Hepatocyte (in vitro differentiated cells): ENCODE measurements at regions not wholly inside any gene's neighbourhood (a gene's known extent, or its start where the extent isn't known, plus 50 kb on each side); places are given as distances from the start of the nearest gene placed in this dataset.
"Not testable (repeated sequence)": the region's sequence is repeated elsewhere in the genome, so short reads cannot be mapped to it uniquely, and the experiment has no call there.

Experiments
- DNase-seq: peaks from one replicate; pipeline ENCODE4 v3.0.0-alpha.2; 2016; ENCODE audit warnings: low spot score
- H2AFZ ChIP-seq: fragments of 200-600 bp; sonication (generic); 2 replicates; pipeline ENCODE4 v1.6.0; 2016; ENCODE audit warnings: antibody characterized with exemption, mild to moderate bottlenecking
- H3K27ac ChIP-seq: fragments of 200-600 bp; sonication (generic); 2 replicates; pipeline ENCODE4 v1.5.1; 2016; ENCODE audit warnings: mild to moderate bottlenecking
- H3K27me3 ChIP-seq: fragments of 200-600 bp; sonication (generic); 2 replicates; pipeline ENCODE4 v1.6.1; 2016
- H3K36me3 ChIP-seq: fragments of 200-600 bp; sonication (generic); replicated peaks from 2 replicates; pipeline ENCODE4 v1.5.1; 2016; ENCODE audit warnings: low read depth; ENCODE audit not compliant: insufficient read depth
- H3K4me1 ChIP-seq: fragments of 200-600 bp; sonication (generic); 2 replicates; pipeline ENCODE4 v1.5.1; 2016; ENCODE audit warnings: mild to moderate bottlenecking, moderate library complexity; ENCODE audit not compliant: insufficient read depth
- H3K4me2 ChIP-seq: fragments of 200-600 bp; sonication (generic); 2 replicates; pipeline ENCODE4 v1.6.0; 2016
- H3K4me3 ChIP-seq: fragments of 200-600 bp; sonication (generic); 2 replicates; pipeline ENCODE4 v1.5.1; 2016; ENCODE audit warnings: mild to moderate bottlenecking
- H3K79me2 ChIP-seq: fragments of 200-600 bp; sonication (generic); 2 replicates; pipeline ENCODE4 v1.6.0; 2017; ENCODE audit warnings: mild to moderate bottlenecking
- H3K9me2 ChIP-seq: fragments of 200-600 bp; sonication (generic); replicated peaks from 2 replicates; pipeline ENCODE4 v1.6.0; 2017; ENCODE audit warnings: mild to moderate bottlenecking; ENCODE audit not compliant: insufficient read depth
- H3K9me3 ChIP-seq: fragments of 200-600 bp; sonication (generic); 2 replicates; pipeline ENCODE4 v1.5.1; 2016; ENCODE audit warnings: low read depth, mild to moderate bottlenecking
- H4K20me1 ChIP-seq: fragments of 200-600 bp; sonication (generic); 2 replicates; pipeline ENCODE4 v1.6.0; 2016; ENCODE audit warnings: mild to moderate bottlenecking; ENCODE audit not compliant: insufficient read depth, poor library complexity, severe bottlenecking
- WGBS: methylation state at CpG from one replicate; pipeline ENCODE4 v1.1.6; 2016; ENCODE audit warnings: low lambda C conversion rate; ENCODE audit errors: missing lambda C conversion rate; 5-methylcytosine and 5-hydroxymethylcytosine counted together

DNA sequence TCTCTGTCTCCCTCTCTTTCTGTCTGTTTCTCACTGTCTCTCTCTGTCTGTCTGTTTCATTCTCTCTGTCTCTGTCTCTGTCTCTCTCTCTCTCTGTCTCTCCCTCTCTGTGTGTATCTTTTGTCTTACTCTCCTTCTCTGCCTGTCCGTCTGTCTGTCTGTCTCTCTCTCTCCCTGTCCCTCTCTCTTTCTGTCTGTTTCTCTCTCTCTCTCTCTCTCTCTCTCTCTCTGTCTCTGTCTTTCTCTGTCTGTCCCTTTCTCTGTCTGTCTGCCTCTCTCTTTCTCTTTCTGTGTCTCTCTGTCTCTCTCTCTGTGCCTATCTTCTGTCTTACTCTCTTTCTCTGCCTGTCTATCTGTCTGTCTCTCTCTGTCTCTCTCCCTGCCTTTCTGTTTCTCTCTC, 2288.4 kb upstream of the TPTE start:
- not testable (repeated sequence) for DNase-seq, H3K27ac ChIP-seq, H2AFZ ChIP-seq, H3K79me2 ChIP-seq, H3K36me3 ChIP-seq, H3K9me3 ChIP-seq, H3K9me2 ChIP-seq, H3K4me2 ChIP-seq, H3K4me3 ChIP-seq, H4K20me1 ChIP-seq, H3K4me1 ChIP-seq, H3K27me3 ChIP-seq
- WGBS = 83% methylated on average over 1 of the region's 1 CpG

GRCh38 chr21:8234059-8234458, 2287.3 kb upstream of the TPTE start:
- not testable (repeated sequence) for H3K79me2 ChIP-seq, DNase-seq, H4K20me1 ChIP-seq, H3K4me3 ChIP-seq, H3K9me2 ChIP-seq, H2AFZ ChIP-seq, H3K27me3 ChIP-seq, H3K36me3 ChIP-seq, H3K9me3 ChIP-seq, H3K4me2 ChIP-seq, H3K27ac ChIP-seq, H3K4me1 ChIP-seq
- WGBS = 86% methylated on average over 1 of the region's 1 CpG

DNA sequence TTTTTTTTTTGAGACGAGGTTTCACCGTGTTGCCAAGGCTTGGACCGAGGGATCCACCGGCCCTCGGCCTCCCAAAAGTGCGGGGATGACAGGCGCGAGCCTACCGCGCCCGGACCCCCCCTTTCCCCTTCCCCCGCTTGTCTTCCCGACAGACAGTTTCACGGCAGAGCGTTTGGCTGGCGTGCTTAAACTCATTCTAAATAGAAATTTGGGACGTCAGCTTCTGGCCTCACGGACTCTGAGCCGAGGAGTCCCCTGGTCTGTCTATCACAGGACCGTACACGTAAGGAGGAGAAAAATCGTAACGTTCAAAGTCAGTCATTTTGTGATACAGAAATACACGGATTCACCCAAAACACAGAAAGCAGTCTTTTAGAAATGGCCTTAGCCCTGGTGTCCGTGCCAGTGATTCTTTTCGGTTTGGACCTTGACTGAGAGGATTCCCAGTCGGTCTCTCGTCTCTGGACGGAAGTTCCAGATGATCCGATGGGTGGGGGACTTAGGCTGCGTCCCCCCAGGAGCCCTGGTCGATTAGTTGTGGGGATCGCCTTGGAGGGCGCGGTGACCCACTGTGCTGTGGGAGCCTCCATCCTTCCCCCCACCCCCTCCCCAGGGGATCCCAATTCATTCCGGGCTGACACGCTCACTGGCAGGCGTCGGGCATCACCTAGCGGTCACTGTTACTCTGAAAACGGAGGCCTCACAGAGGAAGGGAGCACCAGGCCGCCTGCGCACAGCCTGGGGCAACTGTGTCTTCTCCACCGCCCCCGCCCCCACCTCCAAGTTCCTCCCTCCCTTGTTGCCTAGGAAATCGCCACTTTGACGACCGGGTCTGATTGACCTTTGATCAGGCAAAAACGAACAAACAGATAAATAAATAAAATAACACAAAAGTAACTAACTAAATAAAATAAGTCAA, 2276.4 kb upstream of the TPTE start:
- WGBS = no CpG with 5 or more reads among the region's 49 CpGs
- not testable (repeated sequence) for H3K9me3 ChIP-seq, DNase-seq, H3K4me3 ChIP-seq, H3K27ac ChIP-seq, H3K27me3 ChIP-seq, H3K4me2 ChIP-seq, H2AFZ ChIP-seq, H3K4me1 ChIP-seq, H4K20me1 ChIP-seq, H3K9me2 ChIP-seq, H3K36me3 ChIP-seq, H3K79me2 ChIP-seq

- WGBS = no CpG with 5 or more reads among the region's 40 CpGs
Measured at GRCh38 chr21:8245642-8246402, 2275.6 kb upstream of the TPTE start.

DNA sequence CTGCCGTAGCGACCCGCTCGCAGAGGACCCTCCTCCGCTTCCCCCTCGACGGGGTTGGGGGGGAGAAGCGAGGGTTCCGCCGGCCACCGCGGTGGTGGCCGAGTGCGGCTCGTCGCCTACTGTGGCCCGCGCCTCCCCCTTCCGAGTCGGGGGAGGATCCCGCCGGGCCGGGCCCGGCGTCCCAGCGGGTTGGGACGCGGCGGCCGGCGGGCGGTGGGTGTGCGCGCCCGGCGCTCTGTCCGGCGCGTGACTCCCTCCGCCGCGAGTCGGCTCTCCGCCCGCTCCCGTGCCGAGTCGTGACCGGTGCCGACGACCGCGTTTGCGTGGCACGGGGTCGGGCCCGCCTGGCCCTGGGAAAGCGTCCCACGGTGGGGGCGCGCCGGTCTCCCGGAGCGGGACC, 2269.7 kb upstream of the TPTE start:
- not testable (repeated sequence) for H3K9me2 ChIP-seq, H3K79me2 ChIP-seq, H3K4me2 ChIP-seq, H3K36me3 ChIP-seq, H3K4me1 ChIP-seq, DNase-seq, H4K20me1 ChIP-seq, H3K27me3 ChIP-seq, H3K9me3 ChIP-seq, H3K27ac ChIP-seq, H2AFZ ChIP-seq, H3K4me3 ChIP-seq
- no CpG with 5 or more reads among the region's 64 CpGs for WGBS

More at GRCh38 chr21:8245642-8246402, 2275.6 kb upstream of the TPTE start:
- not testable (repeated sequence) for H2AFZ ChIP-seq, H3K9me3 ChIP-seq, H4K20me1 ChIP-seq, H3K36me3 ChIP-seq, H3K4me2 ChIP-seq, H3K4me1 ChIP-seq, H3K9me2 ChIP-seq, H3K27me3 ChIP-seq, H3K4me3 ChIP-seq, H3K79me2 ChIP-seq, DNase-seq, H3K27ac ChIP-seq

DNA sequence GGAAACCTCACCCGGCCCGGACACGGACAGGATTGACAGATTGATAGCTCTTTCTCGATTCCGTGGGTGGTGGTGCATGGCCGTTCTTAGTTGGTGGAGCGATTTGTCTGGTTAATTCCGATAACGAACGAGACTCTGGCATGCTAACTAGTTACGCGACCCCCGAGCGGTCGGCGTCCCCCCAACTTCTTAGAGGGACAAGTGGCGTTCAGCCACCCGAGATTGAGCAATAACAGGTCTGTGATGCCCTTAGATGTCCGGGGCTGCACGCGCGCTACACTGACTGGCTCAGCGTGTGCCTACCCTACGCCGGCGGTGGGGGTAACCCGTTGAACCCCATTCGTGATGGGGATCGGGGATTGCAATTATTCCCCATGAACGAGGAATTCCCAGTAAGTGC, 2266.3 kb upstream of the TPTE start:
- not testable (repeated sequence) for H3K27me3 ChIP-seq, H3K4me3 ChIP-seq, H3K36me3 ChIP-seq, DNase-seq, H3K9me2 ChIP-seq, H3K4me1 ChIP-seq, H3K79me2 ChIP-seq, H4K20me1 ChIP-seq, H3K27ac ChIP-seq, H2AFZ ChIP-seq, H3K4me2 ChIP-seq, H3K9me3 ChIP-seq
- no CpG with 5 or more reads among the region's 30 CpGs for WGBS

GRCh38 chr21:8257083-8257799, 2264.1 kb upstream of the TPTE start:
- H4K20me1 ChIP-seq, H3K9me3 ChIP-seq, H2AFZ ChIP-seq, H3K27ac ChIP-seq, H3K27me3 ChIP-seq, H3K79me2 ChIP-seq, H3K4me3 ChIP-seq, H3K36me3 ChIP-seq, H3K4me1 ChIP-seq, H3K4me2 ChIP-seq, H3K9me2 ChIP-seq: not testable (repeated sequence)
- WGBS = no CpG with 5 or more reads among the region's 143 CpGs
- peak; percentile 0 for DNase-seq

DNA sequence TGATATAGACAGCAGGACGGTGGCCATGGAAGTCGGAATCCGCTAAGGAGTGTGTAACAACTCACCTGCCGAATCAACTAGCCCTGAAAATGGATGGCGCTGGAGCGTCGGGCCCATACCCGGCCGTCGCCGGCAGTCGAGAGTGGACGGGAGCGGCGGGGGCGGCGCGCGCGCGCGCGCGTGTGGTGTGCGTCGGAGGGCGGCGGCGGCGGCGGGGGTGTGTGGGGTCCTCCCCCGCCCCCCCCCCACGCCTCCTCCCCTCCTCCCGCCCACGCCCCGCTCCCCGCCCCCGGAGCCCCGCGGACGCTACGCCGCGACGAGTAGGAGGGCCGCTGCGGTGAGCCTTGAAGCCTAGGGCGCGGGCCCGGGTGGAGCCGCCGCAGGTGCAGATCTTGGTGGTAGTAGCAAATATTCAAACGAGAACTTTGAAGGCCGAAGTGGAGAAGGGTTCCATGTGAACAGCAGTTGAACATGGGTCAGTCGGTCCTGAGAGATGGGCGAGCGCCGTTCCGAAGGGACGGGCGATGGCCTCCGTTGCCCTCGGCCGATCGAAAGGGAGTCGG, 2261.2 kb upstream of the TPTE start:
- not testable (repeated sequence) for H3K79me2 ChIP-seq, H2AFZ ChIP-seq, H3K4me2 ChIP-seq, H3K9me2 ChIP-seq, H3K4me3 ChIP-seq, H3K27ac ChIP-seq, H4K20me1 ChIP-seq, H3K27me3 ChIP-seq, H3K36me3 ChIP-seq, DNase-seq, H3K4me1 ChIP-seq, H3K9me3 ChIP-seq
- WGBS = no CpG with 5 or more reads among the region's 66 CpGs
